NCI-H446 treated with DMSO at 0.1 percent for 48 hours (cell line): ENCODE measurements at regions not wholly inside any gene's neighbourhood (a gene's known extent, or its start where the extent isn't known, plus 50 kb on each side); places are given as distances from the start of the nearest gene placed in this dataset.
"Not testable (repeated sequence)": the region's sequence is repeated elsewhere in the genome, so short reads cannot be mapped to it uniquely, and the experiment has no call there.

ENCODE experiments used
- DNase-seq: peaks from one replicate; lab custom pipeline; 2025; lab: John Stamatoyannopoulos, UW

- DNase-seq, result not testable (repeated sequence)
Observed at GRCh38 chr22:23460517-23461031, 119.5 kb downstream of the IGLL1 start.

DNA sequence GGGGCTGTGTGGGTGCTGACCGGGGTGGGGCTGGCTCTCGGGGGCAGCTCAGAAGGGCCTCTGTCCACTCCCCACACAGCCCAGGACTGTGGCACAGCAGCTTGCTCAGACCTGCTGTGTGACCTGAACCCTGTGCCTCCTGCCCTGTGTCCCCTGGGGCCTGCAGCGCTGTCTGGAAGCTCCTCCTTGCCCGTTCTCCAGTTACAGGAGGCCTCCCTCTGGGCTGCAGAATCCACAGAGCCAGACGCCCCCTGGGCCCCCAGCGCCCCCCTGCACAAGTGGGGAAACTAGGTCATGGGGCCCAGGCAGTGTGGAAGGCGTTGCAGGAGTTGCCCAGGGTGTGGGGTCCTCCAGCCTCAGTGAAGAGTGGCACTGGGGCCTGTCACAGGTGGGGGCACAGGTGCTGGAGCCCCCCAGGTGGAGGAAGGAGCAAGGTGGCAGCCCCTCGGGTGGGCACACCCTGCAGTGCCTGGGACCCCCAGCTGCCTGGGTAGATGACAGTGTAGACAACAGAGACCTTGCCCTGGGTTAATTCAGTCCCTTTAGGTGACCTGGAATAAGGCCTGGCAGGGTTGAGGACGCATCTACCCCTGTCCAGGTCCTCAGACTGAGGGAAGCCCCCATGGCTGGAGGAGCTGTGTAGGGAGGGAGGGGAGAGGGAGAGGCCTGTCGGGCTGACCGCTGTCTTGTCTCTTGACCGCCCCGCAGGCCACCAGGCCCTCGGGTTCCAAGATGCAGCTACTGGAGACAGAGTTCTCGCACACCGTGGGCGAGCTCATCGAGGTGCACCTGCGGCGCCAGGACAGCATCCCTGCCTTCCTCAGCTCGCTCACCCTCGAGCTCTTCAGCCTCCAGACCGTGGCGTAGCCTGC, 120.2 kb downstream of the IGLL1 start:
- not testable (repeated sequence) for DNase-seq

DNA sequence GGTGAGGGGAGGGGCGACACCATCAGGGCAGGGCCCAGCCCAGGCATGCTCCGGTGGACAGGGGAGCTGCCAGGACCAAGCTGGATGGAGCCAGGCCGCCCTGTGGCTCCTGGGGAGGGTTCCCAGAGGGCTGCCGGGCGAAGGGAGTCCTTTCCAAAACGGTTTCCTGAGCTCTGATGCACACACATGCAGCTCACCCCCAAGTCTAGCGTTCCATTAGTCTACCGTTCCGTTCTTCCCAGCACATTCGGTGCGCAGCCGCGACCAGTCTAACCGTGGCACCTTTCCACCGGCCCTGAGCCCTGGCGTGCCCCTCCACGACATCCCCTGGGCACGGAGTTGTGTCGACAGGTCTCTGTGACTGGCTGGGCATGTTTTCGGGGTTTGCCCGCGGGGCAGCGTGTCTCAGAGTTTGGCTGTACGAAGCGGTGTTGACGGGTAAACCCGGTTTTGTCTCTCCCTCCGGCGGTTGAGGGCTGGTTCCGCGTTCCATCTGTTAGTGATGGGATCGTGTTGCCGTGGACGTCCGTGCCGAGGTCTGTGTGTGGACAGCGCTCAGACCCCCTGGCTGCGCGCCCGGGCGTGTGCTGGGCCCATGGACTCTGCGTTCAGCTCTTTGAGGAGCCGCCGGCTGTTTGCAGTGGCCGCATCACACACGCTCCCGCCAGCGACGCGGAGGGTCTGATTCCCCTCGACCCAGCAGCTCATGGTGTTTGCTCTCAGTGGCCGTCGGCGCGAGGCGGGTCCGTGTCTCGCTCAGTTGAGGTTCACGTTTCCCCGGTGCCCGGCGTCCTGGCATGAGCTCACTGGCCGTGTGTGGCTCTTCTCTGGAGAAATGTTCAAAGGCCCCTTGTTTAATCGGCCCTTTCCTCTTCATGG, 121.2 kb downstream of the IGLL1 start:
- DNase-seq, result no peak

- DNase-seq, result no peak
Observed at GRCh38 chr22:23457380-23457985, 122.6 kb downstream of the IGLL1 start.

- not testable (repeated sequence) for DNase-seq
Observed at GRCh38 chr22:23456666-23457379, 123.3 kb downstream of the IGLL1 start.

GRCh38 chr22:23454345-23454744, 125.7 kb downstream of the IGLL1 start:
- DNase-seq, result not testable (repeated sequence)

DNA sequence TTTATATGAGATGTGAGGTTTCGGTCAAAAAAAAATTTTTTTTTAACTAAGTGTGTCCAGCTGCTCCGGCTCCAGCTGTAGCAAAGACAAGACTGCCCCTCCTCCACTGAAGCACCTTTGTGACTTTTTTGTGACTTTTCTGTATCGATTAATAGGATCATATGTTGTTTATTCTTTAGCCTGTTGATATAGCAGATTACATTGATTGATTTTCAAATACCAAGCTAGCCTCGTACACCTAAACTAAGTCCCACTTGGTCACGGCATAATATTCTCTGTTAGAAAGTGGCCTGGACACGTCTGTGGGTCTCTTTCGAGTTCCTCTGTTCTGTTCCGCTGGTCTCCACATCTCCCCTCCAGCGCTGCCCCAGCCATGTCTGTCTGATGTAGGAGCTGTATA, 126.8 kb downstream of the IGLL1 start:
- DNase-seq, result no peak

GRCh38 chr22:23452231-23453010, 127.7 kb downstream of the IGLL1 start:
- DNase-seq, result no peak

DNA sequence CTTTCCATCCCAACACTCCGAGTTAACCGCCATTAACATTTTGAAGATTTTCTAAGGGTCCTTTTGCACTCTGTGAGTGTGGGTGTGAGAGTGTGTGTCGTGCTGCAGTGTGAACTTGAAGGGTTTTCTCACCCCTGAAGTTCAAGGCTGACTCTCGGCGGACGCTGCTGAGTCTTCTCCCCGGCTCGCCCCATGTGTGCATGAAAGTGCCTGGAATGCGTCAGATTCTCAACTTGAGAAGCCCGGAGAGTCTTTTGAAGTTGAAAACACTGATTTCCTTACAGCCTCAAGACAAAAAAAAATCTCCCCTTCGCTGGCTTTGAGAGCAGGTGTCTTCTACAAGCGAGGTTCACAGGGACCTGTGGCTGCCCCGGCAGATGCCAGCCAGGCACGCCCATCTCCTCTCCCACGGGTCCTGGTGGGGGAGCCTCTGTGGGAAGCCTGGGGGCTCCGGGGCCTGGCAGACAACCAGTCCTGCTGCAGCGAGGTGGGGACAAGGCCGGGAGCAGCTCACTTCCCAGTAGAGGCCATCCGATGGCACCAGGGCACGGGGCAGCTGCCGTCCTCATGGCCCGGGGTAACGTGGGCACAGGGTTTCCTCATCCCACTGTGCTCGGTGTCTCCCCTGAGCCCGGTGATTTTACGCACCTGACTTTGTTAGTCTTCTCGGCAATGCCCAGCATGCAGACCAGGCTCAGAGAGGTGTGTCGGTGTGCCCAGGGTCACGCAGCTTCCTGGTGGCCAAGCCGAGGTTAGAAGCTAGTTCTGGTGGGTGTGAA, 128.4 kb downstream of the IGLL1 start:
- not testable (repeated sequence) for DNase-seq

DNA sequence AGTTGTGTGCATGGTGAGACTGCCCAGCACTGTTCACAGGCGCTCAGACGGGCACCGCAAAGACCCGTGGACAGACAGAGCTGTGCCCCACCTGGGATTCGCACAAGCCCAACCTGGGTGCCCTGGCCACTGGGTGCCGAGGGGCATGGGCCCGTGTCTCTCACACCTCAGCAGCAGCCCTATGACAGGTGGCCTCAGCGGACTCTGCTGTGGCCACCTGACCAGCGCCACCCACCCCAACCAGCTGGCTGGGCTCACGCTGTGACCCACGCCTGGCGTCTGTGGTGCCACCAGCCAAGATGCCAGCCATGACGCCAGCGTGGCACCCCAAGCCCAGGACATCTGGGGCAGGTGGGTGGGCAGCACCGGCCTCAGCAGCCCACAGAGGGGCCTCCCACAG, 129.3 kb downstream of the IGLL1 start:
- DNase-seq, result not testable (repeated sequence)

DNA sequence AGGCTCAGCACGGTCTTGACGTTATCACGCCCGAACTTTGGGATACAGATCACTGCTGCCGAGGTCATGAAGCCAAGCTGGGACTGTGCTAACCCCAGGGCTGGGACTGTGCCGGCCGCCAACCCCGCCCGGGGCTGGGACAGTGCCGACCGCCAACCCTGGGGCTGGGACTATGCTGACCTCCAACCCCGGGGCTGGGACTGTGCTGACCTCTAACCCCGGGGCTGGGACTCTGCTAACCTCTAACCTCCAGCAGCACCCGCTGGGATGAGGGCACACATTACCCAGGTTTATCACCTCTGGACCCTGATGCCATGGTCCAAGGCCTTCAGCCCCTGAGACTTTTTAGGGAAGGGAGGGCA, 129.7 kb downstream of the IGLL1 start:
- no peak for DNase-seq

DNA sequence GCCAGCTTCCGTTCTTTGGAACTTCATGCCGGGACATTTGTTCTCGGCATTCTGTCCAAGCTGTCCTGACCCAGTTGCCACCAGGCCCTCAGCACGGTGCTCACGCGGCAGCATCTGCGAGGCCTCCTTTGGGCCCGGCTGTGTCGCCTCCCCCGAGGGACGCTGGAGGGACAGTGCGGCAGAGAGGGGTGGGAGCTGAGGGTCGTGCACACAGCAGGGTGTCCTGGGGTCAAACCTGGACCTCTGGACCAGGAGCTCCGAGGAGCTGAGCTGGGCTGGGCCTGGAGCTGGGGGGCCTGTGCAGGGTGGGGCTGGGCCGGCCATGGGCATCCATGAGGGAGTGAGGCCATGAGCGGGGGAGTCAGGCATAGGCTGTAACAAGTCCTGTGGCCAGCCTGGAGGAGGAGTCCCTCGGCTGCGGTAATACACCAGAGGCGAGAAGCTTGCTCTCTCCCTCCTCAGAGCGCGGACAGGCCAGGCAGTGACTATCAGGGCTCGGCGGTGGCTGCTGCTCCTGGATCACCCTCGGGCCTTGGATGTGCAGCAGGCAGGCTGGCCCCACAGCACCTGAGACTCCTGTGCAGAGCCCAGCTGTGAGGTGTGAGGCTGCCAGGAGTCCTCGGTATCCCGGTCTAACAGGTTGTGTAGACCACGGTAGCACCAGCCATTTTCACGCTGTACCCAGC, 130.2 kb downstream of the IGLL1 start:
- DNase-seq, result not testable (repeated sequence)

- not testable (repeated sequence) for DNase-seq
Observed at GRCh38 chr22:23448499-23449288, 131.4 kb downstream of the IGLL1 start.

- DNase-seq, result no peak
Observed at GRCh38 chr22:23446796-23447350, 133.2 kb downstream of the IGLL1 start.

GRCh38 chr22:23446194-23446593, 133.9 kb downstream of the IGLL1 start:
- not testable (repeated sequence) for DNase-seq

DNA sequence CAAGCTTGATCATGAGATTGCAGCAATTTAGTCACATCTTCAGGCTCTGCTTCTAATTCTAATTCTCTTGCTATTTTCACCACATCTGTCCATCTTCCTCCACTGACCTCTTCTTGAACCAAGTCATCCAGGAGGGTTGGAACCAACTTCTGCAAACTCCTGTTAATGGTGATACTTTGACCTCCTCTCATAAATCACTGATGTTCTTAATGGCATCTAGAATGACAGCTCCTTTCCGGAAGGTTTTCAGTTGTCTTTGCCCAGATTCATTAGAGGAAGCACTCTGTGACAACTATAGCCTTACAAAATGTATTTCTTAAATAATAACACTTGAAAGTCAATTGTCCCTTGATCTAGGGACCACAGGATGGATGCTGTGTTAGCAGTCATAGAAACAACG, 136.2 kb downstream of the IGLL1 start:
- DNase-seq, result not testable (repeated sequence)

DNA sequence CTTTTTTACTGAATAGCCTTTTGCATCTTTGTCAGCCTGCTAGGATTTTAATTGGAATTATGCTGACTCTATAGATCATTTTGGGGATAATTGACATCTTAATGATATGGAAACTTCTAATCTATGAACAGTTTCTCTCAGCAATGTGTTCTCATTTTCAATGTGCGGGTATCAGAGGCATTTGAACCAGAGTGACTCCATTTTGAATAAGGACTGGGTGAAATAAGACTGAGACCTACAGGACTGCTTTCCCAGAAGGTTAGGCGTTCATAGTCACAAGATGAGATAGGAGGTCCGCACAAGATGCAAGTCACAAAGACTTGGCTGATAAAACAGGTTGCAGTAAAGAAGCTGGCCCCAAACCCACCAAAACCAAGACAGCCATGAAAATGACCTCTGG, 140.5 kb downstream of the IGLL1 start:
- DNase-seq, result not testable (repeated sequence)

DNA sequence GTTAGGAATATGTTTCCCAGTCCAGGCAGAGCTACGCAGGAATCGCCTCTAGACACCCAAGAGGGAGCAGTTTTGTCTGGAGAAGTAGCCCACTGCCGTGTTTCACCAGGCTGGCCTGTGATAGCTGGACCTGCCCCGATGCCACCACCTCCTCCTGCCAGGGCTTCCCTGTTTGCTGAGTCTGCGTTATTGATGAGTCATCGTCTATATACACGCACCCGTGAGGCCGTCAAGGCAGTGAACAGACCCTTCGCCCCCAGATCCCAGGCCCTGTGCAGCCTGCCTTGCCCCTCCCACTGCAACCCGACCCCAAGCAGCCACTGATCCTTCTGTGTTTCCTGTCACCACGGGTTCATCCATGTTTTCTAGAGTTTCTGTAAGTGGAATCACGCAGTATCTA, 141.9 kb downstream of the IGLL1 start:
- no peak for DNase-seq
